Renal cortex interstitium (tissue), 11 donors: ENCODE measurements at regions not wholly inside any gene's neighbourhood (a gene's known extent, or its start where the extent isn't known, plus 50 kb on each side); places are given as distances from the start of the nearest gene placed in this dataset.

Experiments
- DNase-seq, 11 donors: peaks; one replicate each; pipeline ENCODE4 v3.0.0-alpha.2; 2013; ENCODE audit warnings: low read depth in 9 of 11, low spot score in 4 of 11; ENCODE audit errors: extremely low read depth in 1 of 11

GRCh38 chr2:18684206-18685038, 95.1 kb upstream of the NT5C1B start:
- DNase-seq, result peak in 1 of 11 donors; percentile 5

GRCh38 chr2:18682681-18683080, 93.3 kb upstream of the NT5C1B start:
- DNase-seq, result no peak

GRCh38 chr2:18677280-18677679, 87.9 kb upstream of the NT5C1B start:
- no peak for DNase-seq

GRCh38 chr2:18674309-18674708, 84.9 kb upstream of the NT5C1B start:
- DNase-seq, result no peak

GRCh38 chr2:18671363-18671762, 82.0 kb upstream of the NT5C1B start:
- no peak for DNase-seq

- no peak for DNase-seq
Measured at GRCh38 chr2:18668221-18668620, 78.9 kb upstream of the NT5C1B start.

GRCh38 chr2:18664421-18664820, 75.1 kb upstream of the NT5C1B start:
- DNase-seq, result no peak

GRCh38 chr2:18663861-18664260, 74.5 kb upstream of the NT5C1B start:
- no peak for DNase-seq

GRCh38 chr2:18662689-18663088, 73.3 kb upstream of the NT5C1B start:
- DNase-seq, result no peak

- DNase-seq, result no peak
Measured at GRCh38 chr2:18659915-18660314, 70.5 kb upstream of the NT5C1B start.

- no peak for DNase-seq
Measured at GRCh38 chr2:18656048-18656447, 66.7 kb upstream of the NT5C1B start.

- no peak for DNase-seq
Measured at GRCh38 chr2:18651842-18652774, 62.7 kb upstream of the NT5C1B start.

- no peak for DNase-seq
Measured at GRCh38 chr2:18650221-18650620, 60.9 kb upstream of the NT5C1B start.

- no peak for DNase-seq
Measured at GRCh38 chr2:18649502-18650135, 60.2 kb upstream of the NT5C1B start.

GRCh38 chr2:18648161-18648560, 58.8 kb upstream of the NT5C1B start:
- no peak for DNase-seq

- DNase-seq, result no peak
Measured at GRCh38 chr2:18647731-18648130, 58.4 kb upstream of the NT5C1B start.

- DNase-seq, result no peak
Measured at GRCh38 chr2:18645315-18645714, 55.9 kb upstream of the NT5C1B start.

GRCh38 chr2:18644115-18644462, 54.7 kb upstream of the NT5C1B start:
- DNase-seq, result no peak

GRCh38 chr2:18643326-18644114, 54.2 kb upstream of the NT5C1B start:
- no peak for DNase-seq
